GM23338 (cell line): ENCODE measurements at regions not wholly inside any gene's neighbourhood (a gene's known extent, or its start where the extent isn't known, plus 50 kb on each side); places are given as distances from the start of the nearest gene placed in this dataset.
"Not testable (repeated sequence)": the region's sequence is repeated elsewhere in the genome, so short reads cannot be mapped to it uniquely, and the experiment has no call there.

Experiments
- ATAC-seq: fragments of 200-7000 bp; cut with Tn5 transposase; 3 replicates; pipeline ENCODE4 v1.9.1; 2020
- DNase-seq: peaks from one replicate; pipeline ENCODE4 v3.0.0-alpha.2; 2015; ENCODE audit warnings: low spot score
- H2AFZ ChIP-seq: fragments of 200-600 bp; sonication (generic); 2 replicates; pipeline ENCODE4 v1.8.0; 2016; ENCODE audit warnings: antibody characterized with exemption, mild to moderate bottlenecking, moderate library complexity
- H3F3A ChIP-seq: fragments of 200-600 bp; sonication (generic); replicated peaks from 2 replicates; pipeline ENCODE4 v1.8.0; 2017; ENCODE audit warnings: antibody characterized with exemption, mixed run types, low read depth
- H3K27ac ChIP-seq: fragments of 200-600 bp; sonication (generic); 2 replicates; pipeline ENCODE4 v1.6.1; 2016; ENCODE audit warnings: low read depth
- H3K27me3 ChIP-seq: fragments of 200-600 bp; sonication (generic); 2 replicates; pipeline ENCODE4 v1.8.0; 2016; ENCODE audit warnings: mild to moderate bottlenecking, mixed run types, moderate library complexity; ENCODE audit not compliant: insufficient read depth
- H3K36me3 ChIP-seq: fragments of 200-600 bp; sonication (generic); 2 replicates; pipeline ENCODE4 v1.8.0; 2016; ENCODE audit warnings: mild to moderate bottlenecking; ENCODE audit not compliant: insufficient read depth
- H3K4me1 ChIP-seq: fragments of 200-600 bp; sonication (generic); 2 replicates; pipeline ENCODE4 v1.8.0; 2016; ENCODE audit warnings: mild to moderate bottlenecking, moderate library complexity; ENCODE audit not compliant: insufficient read depth
- H3K4me2 ChIP-seq: fragments of 200-600 bp; sonication (generic); 2 replicates; pipeline ENCODE4 v1.7.1; 2017; ENCODE audit warnings: mixed run types
- H3K4me3 ChIP-seq: fragments of 200-600 bp; sonication (generic); 2 replicates; pipeline ENCODE4 v1.6.1; 2016; ENCODE audit warnings: mixed run types
- H3K79me2 ChIP-seq: fragments of 200-600 bp; sonication (generic); replicated peaks from 2 replicates; pipeline ENCODE4 v1.8.0; 2017; ENCODE audit warnings: mild to moderate bottlenecking; ENCODE audit not compliant: insufficient read depth
- H3K9me2 ChIP-seq: fragments of 200-600 bp; sonication (generic); 2 replicates; pipeline ENCODE4 v1.8.0; 2017; ENCODE audit not compliant: insufficient read depth
- H4K20me1 ChIP-seq: fragments of 200-600 bp; sonication (generic); replicated peaks from 2 replicates; pipeline ENCODE4 v1.8.0; 2017; ENCODE audit warnings: mild to moderate bottlenecking; ENCODE audit not compliant: insufficient read depth
- H3K27ac Mint-ChIP-seq: 2 replicates; pipeline ENCODE4 v1.8.0; 2020; ENCODE audit warnings: inconsistent platforms, mild to moderate bottlenecking, moderate library complexity, mixed read lengths
- H3K27me3 Mint-ChIP-seq: 3 replicates; pipeline ENCODE4 v1.8.0; 2022; ENCODE audit warnings: low read depth, mild to moderate bottlenecking, moderate library complexity, mixed read lengths, inconsistent platforms; ENCODE audit not compliant: insufficient read depth, poor library complexity
- H3K36me3 Mint-ChIP-seq: 3 replicates; pipeline ENCODE4 v1.8.0; 2021; ENCODE audit warnings: low read depth, mild to moderate bottlenecking, inconsistent platforms, moderate library complexity, mixed read lengths
- H3K4me1 Mint-ChIP-seq: 3 replicates; pipeline ENCODE4 v1.8.0; 2020; ENCODE audit warnings: mild to moderate bottlenecking, inconsistent platforms, mixed read lengths
- H3K4me3 Mint-ChIP-seq: 3 replicates; pipeline ENCODE4 v1.8.0; 2021; ENCODE audit warnings: moderate library complexity, mild to moderate bottlenecking, inconsistent platforms, mixed read lengths
- H3K9me3 Mint-ChIP-seq: 3 replicates; pipeline ENCODE4 v1.8.0; 2020; ENCODE audit warnings: moderate library complexity, mild to moderate bottlenecking, inconsistent platforms, mixed read lengths
- EZH2 ChIP-seq: fragments of 200-600 bp; sonication (generic); IDR thresholded peaks from one replicate; pipeline ENCODE4 v1.8.0; 2017; ENCODE audit warnings: antibody characterized with exemption, mild to moderate bottlenecking, low read depth; ENCODE audit not compliant: unreplicated experiment
- JUNB ChIP-seq: IDR thresholded peaks from one replicate; pipeline ENCODE4 v1.6.1; 2016; ENCODE audit warnings: antibody characterized with exemption; ENCODE audit not compliant: unreplicated experiment
- ZNF114 ChIP-seq: fragments of 250-450 bp; sonication (Bioruptor Pico); IDR thresholded peaks from 2 replicates; pipeline ENCODE4 v1.5.0; 2020; ENCODE audit warnings: mild to moderate bottlenecking, moderate library complexity
- TF ChIP-seq, protein P1 (sequence below): fragments of 250-450 bp; sonication (Bioruptor Pico); IDR thresholded peaks from 2 replicates; pipeline ENCODE4 v1.5.0; 2020; ENCODE audit warnings: mild to moderate bottlenecking, moderate library complexity
- TF ChIP-seq, protein P2 (sequence below), 2 experiments: fragments of 200-600 bp in 1 of 2; sonication (generic) in 1 of 2; conservative IDR thresholded peaks; 2 replicates each; pipeline versions ENCODE4 v1.5.1 to v1.6.1; 2016 to 2017; ENCODE audit warnings: antibody characterized with exemption in 2 of 2, low read depth in 2 of 2, mild to moderate bottlenecking in 2 of 2, moderate library complexity in 1 of 2
- TF ChIP-seq, protein P3 (sequence below): IDR thresholded peaks from one replicate; pipeline ENCODE4 v1.6.1; 2018; ENCODE audit warnings: antibody characterized with exemption; ENCODE audit not compliant: unreplicated experiment

DNA sequence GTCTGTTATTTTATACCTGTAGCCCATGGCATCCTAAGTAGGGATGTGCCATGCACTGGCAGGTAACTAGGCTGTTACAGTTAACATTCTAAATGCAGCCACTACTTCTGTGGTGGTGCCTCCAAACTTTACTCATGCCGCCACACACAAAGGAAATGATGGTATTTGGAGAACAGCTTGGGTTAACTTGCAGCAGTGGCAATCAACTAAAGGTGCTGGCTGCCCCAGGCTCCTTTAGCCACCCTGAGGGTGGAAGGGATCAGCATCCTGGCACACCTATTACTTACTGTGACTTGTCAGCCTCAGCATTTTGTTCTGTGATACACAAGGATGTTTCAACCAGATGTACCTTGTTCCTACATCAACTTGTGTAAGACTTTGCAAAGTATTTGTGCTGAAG, 221.8 kb upstream of the PPP1R3A start (continued):
- TF ChIP-seq, protein P1, sequence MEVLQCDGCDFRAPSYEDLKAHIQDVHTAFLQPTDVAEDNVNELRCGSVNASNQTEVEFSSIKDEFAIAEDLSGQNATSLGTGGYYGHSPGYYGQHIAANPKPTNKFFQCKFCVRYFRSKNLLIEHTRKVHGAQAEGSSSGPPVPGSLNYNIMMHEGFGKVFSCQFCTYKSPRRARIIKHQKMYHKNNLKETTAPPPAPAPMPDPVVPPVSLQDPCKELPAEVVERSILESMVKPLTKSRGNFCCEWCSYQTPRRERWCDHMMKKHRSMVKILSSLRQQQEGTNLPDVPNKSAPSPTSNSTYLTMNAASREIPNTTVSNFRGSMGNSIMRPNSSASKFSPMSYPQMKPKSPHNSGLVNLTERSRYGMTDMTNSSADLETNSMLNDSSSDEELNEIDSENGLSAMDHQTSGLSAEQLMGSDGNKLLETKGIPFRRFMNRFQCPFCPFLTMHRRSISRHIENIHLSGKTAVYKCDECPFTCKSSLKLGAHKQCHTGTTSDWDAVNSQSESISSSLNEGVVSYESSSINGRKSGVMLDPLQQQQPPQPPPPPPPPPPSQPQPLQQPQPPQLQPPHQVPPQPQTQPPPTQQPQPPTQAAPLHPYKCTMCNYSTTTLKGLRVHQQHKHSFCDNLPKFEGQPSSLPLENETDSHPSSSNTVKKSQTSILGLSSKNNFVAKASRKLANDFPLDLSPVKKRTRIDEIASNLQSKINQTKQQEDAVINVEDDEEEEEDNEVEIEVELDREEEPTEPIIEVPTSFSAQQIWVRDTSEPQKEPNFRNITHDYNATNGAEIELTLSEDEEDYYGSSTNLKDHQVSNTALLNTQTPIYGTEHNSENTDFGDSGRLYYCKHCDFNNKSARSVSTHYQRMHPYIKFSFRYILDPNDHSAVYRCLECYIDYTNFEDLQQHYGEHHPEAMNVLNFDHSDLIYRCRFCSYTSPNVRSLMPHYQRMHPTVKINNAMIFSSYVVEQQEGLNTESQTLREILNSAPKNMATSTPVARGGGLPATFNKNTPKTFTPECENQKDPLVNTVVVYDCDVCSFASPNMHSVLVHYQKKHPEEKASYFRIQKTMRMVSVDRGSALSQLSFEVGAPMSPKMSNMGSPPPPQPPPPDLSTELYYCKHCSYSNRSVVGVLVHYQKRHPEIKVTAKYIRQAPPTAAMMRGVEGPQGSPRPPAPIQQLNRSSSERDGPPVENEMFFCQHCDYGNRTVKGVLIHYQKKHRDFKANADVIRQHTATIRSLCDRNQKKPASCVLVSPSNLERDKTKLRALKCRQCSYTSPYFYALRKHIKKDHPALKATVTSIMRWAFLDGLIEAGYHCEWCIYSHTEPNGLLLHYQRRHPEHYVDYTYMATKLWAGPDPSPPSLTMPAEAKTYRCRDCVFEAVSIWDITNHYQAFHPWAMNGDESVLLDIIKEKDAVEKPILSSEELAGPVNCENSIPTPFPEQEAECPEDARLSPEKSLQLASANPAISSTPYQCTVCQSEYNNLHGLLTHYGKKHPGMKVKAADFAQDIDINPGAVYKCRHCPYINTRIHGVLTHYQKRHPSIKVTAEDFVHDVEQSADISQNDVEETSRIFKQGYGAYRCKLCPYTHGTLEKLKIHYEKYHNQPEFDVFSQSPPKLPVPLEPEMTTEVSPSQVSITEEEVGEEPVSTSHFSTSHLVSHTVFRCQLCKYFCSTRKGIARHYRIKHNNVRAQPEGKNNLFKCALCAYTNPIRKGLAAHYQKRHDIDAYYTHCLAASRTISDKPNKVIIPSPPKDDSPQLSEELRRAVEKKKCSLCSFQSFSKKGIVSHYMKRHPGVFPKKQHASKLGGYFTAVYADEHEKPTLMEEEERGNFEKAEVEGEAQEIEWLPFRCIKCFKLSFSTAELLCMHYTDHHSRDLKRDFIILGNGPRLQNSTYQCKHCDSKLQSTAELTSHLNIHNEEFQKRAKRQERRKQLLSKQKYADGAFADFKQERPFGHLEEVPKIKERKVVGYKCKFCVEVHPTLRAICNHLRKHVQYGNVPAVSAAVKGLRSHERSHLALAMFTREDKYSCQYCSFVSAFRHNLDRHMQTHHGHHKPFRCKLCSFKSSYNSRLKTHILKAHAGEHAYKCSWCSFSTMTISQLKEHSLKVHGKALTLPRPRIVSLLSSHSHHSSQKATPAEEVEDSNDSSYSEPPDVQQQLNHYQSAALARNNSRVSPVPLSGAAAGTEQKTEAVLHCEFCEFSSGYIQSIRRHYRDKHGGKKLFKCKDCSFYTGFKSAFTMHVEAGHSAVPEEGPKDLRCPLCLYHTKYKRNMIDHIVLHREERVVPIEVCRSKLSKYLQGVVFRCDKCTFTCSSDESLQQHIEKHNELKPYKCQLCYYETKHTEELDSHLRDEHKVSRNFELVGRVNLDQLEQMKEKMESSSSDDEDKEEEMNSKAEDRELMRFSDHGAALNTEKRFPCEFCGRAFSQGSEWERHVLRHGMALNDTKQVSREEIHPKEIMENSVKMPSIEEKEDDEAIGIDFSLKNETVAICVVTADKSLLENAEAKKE (CRISPR knock-in tag): no peak
- TF ChIP-seq ZNF114 (CRISPR knock-in tag): no peak
- TF ChIP-seq EZH2: no peak
- TF ChIP-seq JUNB: no peak

DNA sequence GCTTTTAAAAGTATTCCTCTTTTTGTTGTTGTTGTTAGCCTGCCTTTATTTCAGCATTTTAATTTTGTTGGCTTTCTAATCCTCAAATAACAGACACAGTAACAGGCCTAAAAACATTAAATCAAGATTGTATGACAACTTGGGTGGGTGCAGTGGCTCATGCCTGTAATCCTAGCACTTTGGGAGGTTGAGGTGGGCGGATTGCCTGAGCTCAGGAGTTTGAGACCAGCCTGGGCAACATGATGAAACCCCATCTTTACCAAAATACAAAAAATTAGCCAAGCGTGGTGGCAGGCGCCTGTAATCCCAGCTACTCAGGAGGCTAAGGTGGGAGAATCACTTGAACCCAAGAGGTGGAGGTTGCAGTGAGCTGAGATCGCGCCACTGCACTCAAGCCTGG, 220.9 kb upstream of the PPP1R3A start:
- not testable (repeated sequence) for H3K9me2 ChIP-seq, H3K9me3 Mint-ChIP-seq, H3K36me3 Mint-ChIP-seq, H3F3A ChIP-seq, H3K27ac ChIP-seq, H3K4me1 ChIP-seq, H3K4me3 ChIP-seq, H3K4me1 Mint-ChIP-seq, H3K27me3 ChIP-seq, ATAC-seq, H3K79me2 ChIP-seq, H2AFZ ChIP-seq, H4K20me1 ChIP-seq, H3K27ac Mint-ChIP-seq, H3K36me3 ChIP-seq, DNase-seq, H3K4me2 ChIP-seq, H3K4me3 Mint-ChIP-seq, H3K27me3 Mint-ChIP-seq

DNA sequence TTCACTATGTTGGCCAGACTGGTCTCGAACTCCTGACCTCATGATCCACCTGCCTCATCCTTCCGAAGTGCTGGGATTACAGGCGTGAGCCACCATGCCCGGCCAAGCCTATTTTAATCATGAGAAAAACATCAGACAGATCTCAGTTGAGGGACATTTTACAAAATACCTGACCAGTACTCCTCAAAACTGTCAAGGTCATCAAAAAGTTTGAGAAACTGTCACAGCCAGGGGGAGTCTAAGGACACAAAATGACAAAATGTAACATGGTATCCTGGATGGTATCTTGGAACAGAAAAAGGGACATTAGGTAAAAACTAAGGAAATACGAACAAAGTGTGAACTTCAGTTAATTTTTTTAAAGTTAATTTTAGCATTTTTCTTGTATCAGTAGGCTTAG, 219.8 kb upstream of the PPP1R3A start:
- H3K36me3 ChIP-seq: no peaks in the 10 kb centered on the region
- TF ChIP-seq, protein P2, sequence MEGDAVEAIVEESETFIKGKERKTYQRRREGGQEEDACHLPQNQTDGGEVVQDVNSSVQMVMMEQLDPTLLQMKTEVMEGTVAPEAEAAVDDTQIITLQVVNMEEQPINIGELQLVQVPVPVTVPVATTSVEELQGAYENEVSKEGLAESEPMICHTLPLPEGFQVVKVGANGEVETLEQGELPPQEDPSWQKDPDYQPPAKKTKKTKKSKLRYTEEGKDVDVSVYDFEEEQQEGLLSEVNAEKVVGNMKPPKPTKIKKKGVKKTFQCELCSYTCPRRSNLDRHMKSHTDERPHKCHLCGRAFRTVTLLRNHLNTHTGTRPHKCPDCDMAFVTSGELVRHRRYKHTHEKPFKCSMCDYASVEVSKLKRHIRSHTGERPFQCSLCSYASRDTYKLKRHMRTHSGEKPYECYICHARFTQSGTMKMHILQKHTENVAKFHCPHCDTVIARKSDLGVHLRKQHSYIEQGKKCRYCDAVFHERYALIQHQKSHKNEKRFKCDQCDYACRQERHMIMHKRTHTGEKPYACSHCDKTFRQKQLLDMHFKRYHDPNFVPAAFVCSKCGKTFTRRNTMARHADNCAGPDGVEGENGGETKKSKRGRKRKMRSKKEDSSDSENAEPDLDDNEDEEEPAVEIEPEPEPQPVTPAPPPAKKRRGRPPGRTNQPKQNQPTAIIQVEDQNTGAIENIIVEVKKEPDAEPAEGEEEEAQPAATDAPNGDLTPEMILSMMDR (conservative IDR thresholded peaks at IDR 0.05; ENCODE audit: low read depth in 2 of 2): peak in 1 of 2 experiments; percentile 35; a peak in 2 of 4 replicates
- TF ChIP-seq, protein P3, sequence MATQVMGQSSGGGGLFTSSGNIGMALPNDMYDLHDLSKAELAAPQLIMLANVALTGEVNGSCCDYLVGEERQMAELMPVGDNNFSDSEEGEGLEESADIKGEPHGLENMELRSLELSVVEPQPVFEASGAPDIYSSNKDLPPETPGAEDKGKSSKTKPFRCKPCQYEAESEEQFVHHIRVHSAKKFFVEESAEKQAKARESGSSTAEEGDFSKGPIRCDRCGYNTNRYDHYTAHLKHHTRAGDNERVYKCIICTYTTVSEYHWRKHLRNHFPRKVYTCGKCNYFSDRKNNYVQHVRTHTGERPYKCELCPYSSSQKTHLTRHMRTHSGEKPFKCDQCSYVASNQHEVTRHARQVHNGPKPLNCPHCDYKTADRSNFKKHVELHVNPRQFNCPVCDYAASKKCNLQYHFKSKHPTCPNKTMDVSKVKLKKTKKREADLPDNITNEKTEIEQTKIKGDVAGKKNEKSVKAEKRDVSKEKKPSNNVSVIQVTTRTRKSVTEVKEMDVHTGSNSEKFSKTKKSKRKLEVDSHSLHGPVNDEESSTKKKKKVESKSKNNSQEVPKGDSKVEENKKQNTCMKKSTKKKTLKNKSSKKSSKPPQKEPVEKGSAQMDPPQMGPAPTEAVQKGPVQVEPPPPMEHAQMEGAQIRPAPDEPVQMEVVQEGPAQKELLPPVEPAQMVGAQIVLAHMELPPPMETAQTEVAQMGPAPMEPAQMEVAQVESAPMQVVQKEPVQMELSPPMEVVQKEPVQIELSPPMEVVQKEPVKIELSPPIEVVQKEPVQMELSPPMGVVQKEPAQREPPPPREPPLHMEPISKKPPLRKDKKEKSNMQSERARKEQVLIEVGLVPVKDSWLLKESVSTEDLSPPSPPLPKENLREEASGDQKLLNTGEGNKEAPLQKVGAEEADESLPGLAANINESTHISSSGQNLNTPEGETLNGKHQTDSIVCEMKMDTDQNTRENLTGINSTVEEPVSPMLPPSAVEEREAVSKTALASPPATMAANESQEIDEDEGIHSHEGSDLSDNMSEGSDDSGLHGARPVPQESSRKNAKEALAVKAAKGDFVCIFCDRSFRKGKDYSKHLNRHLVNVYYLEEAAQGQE: no peak
- no peaks in the 10 kb centered on the region for H3F3A ChIP-seq
- no peak overlapping the region for H3K4me3 ChIP-seq
- Mint-ChIP-seq H3K36me3 (no peaks in the 10 kb centered on the region), H3K27me3 (peaks cover 3% of the 10 kb centered on the region), H3K9me3 (no peaks in the 10 kb centered on the region), H3K27ac (peak overlapping the region; percentile 36; the same call in 1 of the 2 replicates), H3K4me3 (no peak overlapping the region), H3K4me1 (no peaks in the 10 kb centered on the region; the same call in 2 of the 3 replicates)
- H3K9me2 ChIP-seq: 0 out of 2 replicates have a peak, but pooled peaks cover 1% of the 10 kb centered on the region
- ATAC-seq (no peak), DNase-seq (no peak)
- no peak overlapping the region for H3K4me2 ChIP-seq
- H2AFZ ChIP-seq: no peak overlapping the region
- no peaks in the 10 kb centered on the region for H3K79me2 ChIP-seq
- H3K27me3 ChIP-seq: no peaks in the 10 kb centered on the region
- no peak overlapping the region for H3K27ac ChIP-seq
- H3K4me1 ChIP-seq: no peaks in the 10 kb centered on the region
- H4K20me1 ChIP-seq: no peaks in the 10 kb centered on the region
